H1 (cell line): ENCODE measurements at regions not wholly inside any gene's neighbourhood (a gene's known extent, or its start where the extent isn't known, plus 50 kb on each side); places are given as distances from the start of the nearest gene placed in this dataset.

Experiments
- CTCF ChIP-seq, 3 experiments: IDR thresholded peaks; 1 replicate in 2 of 3; 2 replicates in 1 of 3; pipeline versions ENCODE4 v1.5.1 to v1.6.1; 2011; ENCODE audit warnings: low read length in 3 of 3, mild to moderate bottlenecking in 3 of 3, inconsistent platforms in 2 of 3, low read depth in 1 of 3, moderate library complexity in 1 of 3; ENCODE audit not compliant: insufficient read depth in 1 of 3; ENCODE audit errors: control extremely low read depth in 1 of 3
- TAF7 ChIP-seq: optimal IDR thresholded peaks from 2 replicates; pipeline ENCODE3; 2011; ENCODE audit warnings: low read depth, mild to moderate bottlenecking, inconsistent platforms, low read length, moderate library complexity, borderline replicate concordance
- TBP ChIP-seq: IDR thresholded peaks from 2 replicates; pipeline ENCODE4 v1.6.1; 2011; ENCODE audit warnings: low read depth, low read length, improper control_type of control experiment

- TF ChIP-seq CTCF (IDR thresholded peaks at IDR 0.05; ENCODE audit: control extremely low read depth in 1 of 3, insufficient read depth in 1 of 3, low read depth in 1 of 3, low read length in 3 of 3): no peak
- no peak for TF ChIP-seq TAF7
- TF ChIP-seq TBP: no peak
Measured at GRCh38 chr11:26928582-26928981, 65.3 kb upstream of the FIBIN start (continued).
